GM23248 (cell line): ENCODE measurements at regions not wholly inside any gene's neighbourhood (a gene's known extent, or its start where the extent isn't known, plus 50 kb on each side); places are given as distances from the start of the nearest gene placed in this dataset.

Experiments
- DNase-seq: peaks from one replicate; pipeline ENCODE4 v3.0.0-alpha.2; 2015
- H2AFZ ChIP-seq: fragments of 200-600 bp; sonication (generic); 2 replicates; pipeline ENCODE4 v1.6.1; 2016; ENCODE audit warnings: antibody characterized with exemption
- H3F3A ChIP-seq: fragments of 200-600 bp; sonication (generic); 2 replicates; pipeline ENCODE4 v1.6.1; 2016; ENCODE audit warnings: mild to moderate bottlenecking, antibody characterized with exemption, mixed run types; ENCODE audit not compliant: insufficient read depth
- H3K27ac ChIP-seq: fragments of 200-600 bp; sonication (generic); 2 replicates; pipeline ENCODE4 v1.5.1; 2016; ENCODE audit warnings: mild to moderate bottlenecking
- H3K27me3 ChIP-seq: fragments of 200-600 bp; sonication (generic); replicated peaks from 2 replicates; pipeline ENCODE4 v1.6.1; 2016; ENCODE audit warnings: mild to moderate bottlenecking; ENCODE audit not compliant: insufficient read depth
- H3K36me3 ChIP-seq: fragments of 200-600 bp; sonication (generic); 2 replicates; pipeline ENCODE4 v1.6.1; 2016; ENCODE audit warnings: low read depth, mild to moderate bottlenecking
- H3K4me1 ChIP-seq: fragments of 200-600 bp; sonication (generic); 2 replicates; pipeline ENCODE4 v1.6.1; 2016; ENCODE audit warnings: mild to moderate bottlenecking; ENCODE audit not compliant: insufficient read depth
- H3K4me2 ChIP-seq: fragments of 200-600 bp; sonication (generic); one replicate; pipeline ENCODE4 v1.6.1; 2016; ENCODE audit warnings: mild to moderate bottlenecking; ENCODE audit not compliant: unreplicated experiment
- H3K4me3 ChIP-seq: fragments of 200-600 bp; sonication (generic); 2 replicates; pipeline ENCODE4 v1.5.1; 2016; ENCODE audit warnings: mild to moderate bottlenecking
- H3K79me2 ChIP-seq: fragments of 200-600 bp; sonication (generic); 2 replicates; pipeline ENCODE4 v1.6.1; 2016; ENCODE audit warnings: mild to moderate bottlenecking; ENCODE audit not compliant: insufficient read depth
- H3K9ac ChIP-seq: fragments of 200-600 bp; sonication (generic); 2 replicates; pipeline ENCODE4 v1.6.1; 2016; ENCODE audit warnings: mild to moderate bottlenecking
- H3K9me2 ChIP-seq: fragments of 200-600 bp; sonication (generic); 2 replicates; pipeline ENCODE4 v1.6.1; 2016; ENCODE audit warnings: mixed run types, mild to moderate bottlenecking, moderate library complexity; ENCODE audit not compliant: insufficient read depth
- H3K9me3 ChIP-seq: fragments of 200-600 bp; sonication (generic); one replicate; pipeline ENCODE4 v1.6.1; 2017; ENCODE audit warnings: low read depth
- H4K20me1 ChIP-seq: fragments of 200-600 bp; sonication (generic); 2 replicates; pipeline ENCODE4 v1.6.0; 2016; ENCODE audit not compliant: insufficient read depth
- EZH2 ChIP-seq: fragments of 200-600 bp; sonication (generic); IDR thresholded peaks from 2 replicates; pipeline ENCODE4 v1.6.1; 2018; ENCODE audit warnings: antibody characterized with exemption, mild to moderate bottlenecking; ENCODE audit not compliant: insufficient read depth, poor library complexity, severe bottlenecking
- EZH2phosphoT487 ChIP-seq: fragments of 200-600 bp; sonication (generic); IDR thresholded peaks from 2 replicates; pipeline ENCODE4 v1.6.1; 2018; ENCODE audit warnings: antibody characterized with exemption, moderate library complexity, mild to moderate bottlenecking, low read depth; ENCODE audit not compliant: insufficient read depth
- WGBS, 2 experiments: methylation state at CpG; one replicate each; pipeline ENCODE4 v1.1.6; 2015 to 2017; ENCODE audit warnings: low lambda C conversion rate in 2 of 2, low coverage in 1 of 2; ENCODE audit errors: missing lambda C conversion rate in 2 of 2; 5-methylcytosine and 5-hydroxymethylcytosine counted together
- in situ Hi-C: fragments of 300-500 bp; cut with MboI; formaldehyde crosslinking; loops from 2 replicates; pipeline ENCODE4 v1.15.0; 2020

DNA sequence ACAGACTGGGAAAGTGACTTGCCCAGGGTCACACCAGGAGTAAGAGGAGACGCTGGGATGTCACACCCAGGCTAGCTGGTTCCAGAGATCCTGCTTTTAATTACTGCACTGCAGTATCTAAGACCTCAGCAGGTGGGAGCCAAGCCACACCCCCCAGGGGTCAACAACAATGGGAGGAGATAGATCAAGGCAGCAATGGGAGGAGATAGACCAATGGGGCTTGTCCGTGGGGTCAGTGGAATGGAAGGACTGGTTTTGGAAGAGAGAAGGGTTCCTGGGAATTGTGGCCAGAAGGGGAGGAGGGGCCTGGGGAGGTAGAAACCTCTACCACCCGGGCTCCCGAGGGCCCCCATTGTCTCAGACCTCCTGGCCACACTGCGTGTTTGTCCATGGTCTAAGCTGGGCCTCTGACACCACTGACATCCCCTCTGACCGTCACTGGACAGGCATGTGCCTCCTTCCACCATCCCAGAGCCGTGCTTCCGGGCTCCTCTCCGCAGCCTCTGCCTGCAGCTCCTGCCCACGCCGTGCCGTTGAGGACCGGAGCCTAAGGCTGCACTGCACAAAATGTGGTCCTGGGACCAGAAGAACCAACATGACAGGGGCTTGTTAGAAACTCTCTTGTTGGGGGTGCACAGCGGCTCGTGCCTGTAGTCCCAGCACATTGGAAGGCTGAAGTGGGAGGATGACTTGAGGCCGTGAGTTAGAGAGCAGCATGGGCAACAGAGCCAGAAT lies 69.8 kb upstream of the RPH3AL start:
- Histone ChIP-seq H3K9me3 (no peaks in the 10 kb centered on the region), H4K20me1 (no peaks in the 10 kb centered on the region), H3K4me2 (no peak overlapping the region), H3F3A (no peaks in the 10 kb centered on the region), H3K36me3 (no peaks in the 10 kb centered on the region), H3K27ac (no peak overlapping the region), H2AFZ (no peak overlapping the region), H3K4me1 (no peaks in the 10 kb centered on the region), H3K4me3 (no peak overlapping the region), H3K79me2 (no peaks in the 10 kb centered on the region), H3K27me3 (no peaks in the 10 kb centered on the region), H3K9ac (no peak overlapping the region), H3K9me2 (no peaks in the 10 kb centered on the region)
- TF ChIP-seq EZH2phosphoT487 (no peak), EZH2 (no peak)
- 62 to 66% methylated on average over 15 to 16 of the region's 16 CpGs for WGBS, 2 experiments
- in situ Hi-C loops: no loop called here
- DNase-seq: no peak

DNA sequence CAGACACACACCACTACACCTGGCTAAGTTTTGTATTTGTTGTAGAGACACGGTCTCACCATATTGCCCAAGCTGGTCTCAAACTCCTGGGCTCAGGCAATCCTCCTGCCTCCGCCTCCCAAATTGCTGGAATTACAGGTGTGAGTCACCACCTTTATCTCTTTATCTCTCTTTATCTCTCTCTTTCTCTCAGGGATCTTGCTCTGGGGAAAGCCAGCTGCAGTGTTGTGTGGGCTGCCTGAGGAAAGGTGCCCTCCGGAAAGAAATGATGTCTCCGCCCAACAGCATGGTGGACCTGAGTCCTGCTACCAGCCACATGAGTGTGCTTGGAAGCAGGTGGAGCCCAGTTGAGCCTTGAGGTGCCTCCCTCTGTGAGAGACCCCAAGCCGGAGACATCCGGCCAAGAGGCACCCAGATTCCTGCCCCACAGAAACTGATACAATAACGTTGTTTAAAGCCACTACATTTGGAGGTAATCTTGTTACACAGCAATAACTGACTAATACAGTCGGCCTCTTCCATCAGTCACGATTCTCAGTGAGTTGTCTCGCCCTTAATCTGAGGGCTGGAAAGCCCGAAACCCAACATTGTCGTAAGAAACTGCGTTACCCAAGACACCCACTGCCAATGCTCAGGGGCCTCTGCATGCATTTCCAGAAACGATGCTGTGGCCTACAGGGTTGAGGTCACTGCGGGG lies 68.0 kb upstream of the RPH3AL start:
- Histone ChIP-seq H3K27ac (no peak overlapping the region), H3F3A (no peaks in the 10 kb centered on the region), H3K9me3 (no peaks in the 10 kb centered on the region), H3K9me2 (no peaks in the 10 kb centered on the region), H3K4me1 (no peaks in the 10 kb centered on the region), H3K9ac (no peak overlapping the region), H3K79me2 (no peaks in the 10 kb centered on the region), H2AFZ (no peak overlapping the region), H4K20me1 (no peaks in the 10 kb centered on the region), H3K4me2 (no peak overlapping the region), H3K4me3 (no peak overlapping the region), H3K36me3 (no peaks in the 10 kb centered on the region), H3K27me3 (no peaks in the 10 kb centered on the region)
- WGBS, 2 experiments: 92 to 93% methylated on average over 15 of the region's 15 CpGs
- no peak for DNase-seq
- TF ChIP-seq EZH2: no peak
- no peak for TF ChIP-seq EZH2phosphoT487
- in situ Hi-C loops: no loop called here

DNA sequence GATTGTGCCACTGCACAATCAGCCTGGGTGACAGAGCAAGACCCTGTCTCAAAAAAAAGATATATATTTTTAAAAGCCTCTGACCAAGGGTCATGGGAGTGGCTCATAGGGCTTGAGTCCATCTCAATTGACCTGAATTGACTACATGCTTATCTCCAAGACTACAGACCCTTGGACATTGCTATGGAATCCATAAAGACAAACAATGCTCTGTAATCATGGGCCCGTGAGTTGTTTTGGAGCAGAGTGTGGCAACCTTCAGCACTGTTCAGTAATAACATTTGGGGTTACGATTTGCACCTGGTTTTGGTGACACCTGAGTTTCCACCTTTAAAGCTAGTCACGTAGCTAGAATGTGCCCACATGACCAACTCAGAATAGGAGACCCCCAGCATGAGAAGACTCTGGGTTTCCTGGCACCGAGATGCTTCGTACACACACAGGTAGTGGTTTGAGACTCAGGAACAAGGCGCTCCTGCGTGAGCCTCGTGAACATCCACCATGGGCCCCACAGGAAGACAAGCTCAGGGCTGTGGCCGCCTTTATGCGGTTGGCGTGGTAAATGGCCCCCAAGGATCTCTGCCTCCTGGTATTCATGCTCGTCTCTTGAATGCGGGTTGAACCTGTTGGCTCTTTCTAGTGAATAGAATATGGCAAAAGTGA lies 66.6 kb upstream of the RPH3AL start:
- DNase-seq: no peak
- TF ChIP-seq EZH2 (no peak), EZH2phosphoT487 (no peak)
- Histone ChIP-seq H4K20me1 (no peaks in the 10 kb centered on the region), H3K4me2 (no peak overlapping the region), H3K9me3 (no peaks in the 10 kb centered on the region), H3K4me1 (no peaks in the 10 kb centered on the region), H3K9me2 (no peaks in the 10 kb centered on the region), H3K27ac (no peak overlapping the region), H3K9ac (no peak overlapping the region), H3F3A (no peaks in the 10 kb centered on the region), H3K36me3 (no peaks in the 10 kb centered on the region), H3K79me2 (no peaks in the 10 kb centered on the region), H3K27me3 (no peaks in the 10 kb centered on the region), H3K4me3 (no peak overlapping the region), H2AFZ (no peak overlapping the region)
- in situ Hi-C loops: no loop called here
- WGBS, 2 experiments: 92 to 93% methylated on average over 13 of the region's 13 CpGs

DNA sequence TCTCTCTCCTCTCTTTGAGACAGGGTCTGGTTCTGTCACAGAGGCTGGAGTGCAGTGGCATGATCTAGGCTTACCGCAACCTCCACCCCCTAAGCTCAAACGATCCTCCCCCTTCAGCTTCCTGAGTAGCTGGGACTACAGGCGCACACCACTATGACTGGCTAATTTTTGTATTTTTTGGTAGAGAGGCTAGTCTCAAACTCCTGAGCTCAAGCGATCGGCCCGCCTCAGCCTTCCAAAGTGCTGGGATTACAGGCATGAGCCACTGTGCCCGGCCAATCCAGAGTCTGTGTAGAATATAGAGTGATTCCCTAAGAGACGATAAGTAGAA lies 65.8 kb upstream of the RPH3AL start:
- Histone ChIP-seq H4K20me1 (no peaks in the 10 kb centered on the region), H3K9me2 (no peaks in the 10 kb centered on the region), H3K4me1 (no peaks in the 10 kb centered on the region), H3K36me3 (no peaks in the 10 kb centered on the region), H2AFZ (no peak overlapping the region), H3K79me2 (no peaks in the 10 kb centered on the region), H3K9ac (no peak overlapping the region), H3K27me3 (no peaks in the 10 kb centered on the region), H3K4me3 (no peak overlapping the region), H3F3A (no peaks in the 10 kb centered on the region), H3K4me2 (no peak overlapping the region), H3K9me3 (no peaks in the 10 kb centered on the region), H3K27ac (no peak overlapping the region)
- in situ Hi-C loops: no loop called here
- DNase-seq: no peak
- TF ChIP-seq EZH2 (no peak), EZH2phosphoT487 (no peak)
- 78 to 79% methylated on average over 8 of the region's 8 CpGs for WGBS, 2 experiments
